ENCODE measurements at regions not wholly inside any gene's neighbourhood (a gene's known extent, or its start where the extent isn't known, plus 50 kb on each side); places are given as distances from the start of the nearest gene placed in this dataset.

DNA sequence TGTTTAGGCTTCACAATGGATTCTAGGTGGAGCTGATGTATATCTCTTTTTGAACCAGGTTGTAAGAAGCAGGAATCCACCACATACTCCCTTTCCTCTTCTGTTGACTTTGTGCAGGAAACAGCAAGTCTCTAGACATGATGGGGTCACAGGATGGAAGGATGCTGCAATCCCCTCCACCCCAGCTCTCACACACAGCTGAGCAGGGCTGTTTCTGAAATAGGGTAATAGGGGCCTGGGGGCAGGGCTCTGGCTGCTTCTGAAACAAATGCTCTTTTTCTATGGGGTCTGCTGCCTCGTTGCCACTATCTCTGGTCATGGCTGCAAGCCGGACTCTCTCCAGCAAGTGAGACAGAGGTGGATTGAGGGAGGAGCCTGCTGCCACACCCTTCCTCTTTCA is 148.9 kb downstream of the SOX11 start:
- no peak for DNase-seq (ENCODE audit: low read depth)

- no peak for DNase-seq (ENCODE audit: low read depth)
Measured at GRCh38 chr2:5842326-5842725, 150.1 kb downstream of the SOX11 start.

DNA sequence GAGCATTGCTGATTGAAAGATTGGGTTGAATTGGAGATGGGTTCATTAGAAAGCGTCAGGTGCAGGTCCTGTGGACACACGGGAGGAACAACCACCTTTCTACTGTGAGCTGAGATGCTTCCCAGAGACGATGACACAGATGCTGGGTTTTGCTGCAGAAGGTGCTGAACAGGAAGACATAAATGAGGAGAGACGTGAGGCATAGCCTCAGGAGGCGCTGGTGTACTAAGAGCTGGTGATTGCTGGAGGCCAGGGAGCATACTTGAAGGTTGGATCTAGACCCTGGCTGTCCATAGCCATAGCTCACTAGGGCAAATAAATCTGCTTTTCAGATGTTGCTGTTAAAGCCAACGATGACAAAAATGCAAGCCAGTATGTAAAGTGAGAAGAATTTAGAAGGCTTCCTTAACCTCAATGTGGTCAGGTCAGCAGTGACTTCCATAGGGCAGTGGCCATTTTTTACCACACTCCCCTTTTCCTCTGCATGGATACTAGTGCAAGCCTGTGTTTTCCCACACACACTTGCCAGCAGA is 153.7 kb downstream of the SOX11 start:
- DNase-seq (ENCODE audit: low read depth): no peak

DNA sequence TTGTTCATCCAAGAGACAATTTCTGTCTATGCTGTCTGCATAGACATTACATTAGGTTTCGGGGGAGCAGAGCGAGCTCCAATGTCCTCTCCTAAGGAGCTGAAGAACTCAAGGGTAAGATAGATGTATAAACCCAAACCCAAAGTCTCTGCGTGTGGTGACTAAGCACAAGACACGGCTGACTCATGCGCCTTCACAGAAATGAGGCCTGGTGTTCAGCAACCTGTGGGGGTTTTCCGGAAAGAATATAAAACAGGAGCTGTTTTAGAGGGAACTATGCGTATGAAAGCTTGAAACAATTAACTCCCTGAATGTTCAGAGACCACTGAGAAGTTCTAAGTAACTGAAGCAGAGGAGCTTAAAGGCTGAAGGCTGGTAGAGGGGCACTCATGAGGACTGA is 154.7 kb downstream of the SOX11 start:
- DNase-seq (ENCODE audit: low read depth): no peak

DNA sequence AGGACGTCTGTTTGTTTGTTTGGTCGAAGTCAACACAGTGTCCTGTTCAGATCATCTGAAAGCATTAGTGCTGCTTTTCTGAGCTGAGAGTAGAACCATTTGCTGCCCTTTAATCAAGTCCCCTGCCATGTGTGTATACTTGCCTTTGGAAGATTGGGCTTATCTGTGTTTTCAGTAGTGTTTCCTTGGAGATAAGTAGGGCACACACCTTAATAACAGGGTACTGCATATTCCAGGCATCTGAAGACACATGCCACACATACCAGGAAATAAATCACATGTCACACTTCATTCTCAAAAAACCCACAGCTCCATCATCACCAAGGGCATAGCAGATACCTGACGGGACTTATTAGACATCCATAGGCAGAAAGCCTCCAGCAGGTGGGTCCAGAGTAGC is 157.4 kb downstream of the SOX11 start:
- no peak for DNase-seq (ENCODE audit: low read depth)

- DNase-seq (ENCODE audit: low read depth): no peak
Measured at GRCh38 chr2:5851410-5851809, 159.2 kb downstream of the SOX11 start.

- no peak for DNase-seq (ENCODE audit: low read depth)
Measured at GRCh38 chr2:5854797-5855196, 162.6 kb downstream of the SOX11 start.

GRCh38 chr2:5867056-5867455 is 174.9 kb downstream of the SOX11 start:
- no peak for DNase-seq (ENCODE audit: low read depth)

DNA sequence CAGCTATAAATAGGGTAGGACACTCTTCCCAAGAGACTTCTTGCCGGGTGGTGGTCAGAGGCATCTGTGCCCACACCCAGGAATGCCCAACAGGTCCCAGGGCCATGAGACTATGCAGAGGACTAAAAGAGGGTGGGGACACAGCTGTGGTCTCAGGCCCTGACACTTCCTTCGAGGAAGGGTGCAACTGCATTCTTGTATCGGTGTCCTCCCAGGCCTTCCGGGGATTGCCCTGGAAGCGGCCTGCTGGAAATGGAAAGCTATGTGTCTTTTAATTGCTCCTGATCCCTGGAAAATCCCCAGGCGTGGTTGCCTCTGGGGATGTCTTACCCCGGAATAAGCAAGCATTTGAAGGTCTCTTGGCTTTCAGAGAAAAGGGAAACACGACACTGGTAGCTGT is 176.7 kb downstream of the SOX11 start:
- DNase-seq (ENCODE audit: low read depth): no peak

- no peak for DNase-seq (ENCODE audit: low read depth)
Measured at GRCh38 chr2:5869936-5870335, 177.8 kb downstream of the SOX11 start.

DNA sequence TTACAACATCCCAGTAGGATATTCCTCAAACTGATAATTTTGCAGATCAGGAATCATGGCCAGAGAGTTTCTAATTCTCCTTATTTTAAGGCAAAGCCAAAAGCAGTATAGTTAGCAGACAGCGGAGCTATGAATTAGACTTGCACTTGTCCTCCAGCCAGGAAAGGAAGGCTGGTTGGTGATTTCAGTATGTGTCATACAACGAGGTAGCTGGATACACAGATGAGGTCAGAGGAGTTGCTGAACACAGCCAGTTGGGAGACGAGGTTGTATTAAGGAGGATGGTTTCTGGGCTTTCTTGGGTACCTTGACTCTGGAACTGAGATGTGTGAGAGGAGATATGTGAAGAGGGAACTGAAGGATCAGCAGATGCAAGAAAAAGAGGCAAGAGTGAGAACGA is 185.2 kb downstream of the SOX11 start:
- DNase-seq (ENCODE audit: low read depth): no peak

DNA sequence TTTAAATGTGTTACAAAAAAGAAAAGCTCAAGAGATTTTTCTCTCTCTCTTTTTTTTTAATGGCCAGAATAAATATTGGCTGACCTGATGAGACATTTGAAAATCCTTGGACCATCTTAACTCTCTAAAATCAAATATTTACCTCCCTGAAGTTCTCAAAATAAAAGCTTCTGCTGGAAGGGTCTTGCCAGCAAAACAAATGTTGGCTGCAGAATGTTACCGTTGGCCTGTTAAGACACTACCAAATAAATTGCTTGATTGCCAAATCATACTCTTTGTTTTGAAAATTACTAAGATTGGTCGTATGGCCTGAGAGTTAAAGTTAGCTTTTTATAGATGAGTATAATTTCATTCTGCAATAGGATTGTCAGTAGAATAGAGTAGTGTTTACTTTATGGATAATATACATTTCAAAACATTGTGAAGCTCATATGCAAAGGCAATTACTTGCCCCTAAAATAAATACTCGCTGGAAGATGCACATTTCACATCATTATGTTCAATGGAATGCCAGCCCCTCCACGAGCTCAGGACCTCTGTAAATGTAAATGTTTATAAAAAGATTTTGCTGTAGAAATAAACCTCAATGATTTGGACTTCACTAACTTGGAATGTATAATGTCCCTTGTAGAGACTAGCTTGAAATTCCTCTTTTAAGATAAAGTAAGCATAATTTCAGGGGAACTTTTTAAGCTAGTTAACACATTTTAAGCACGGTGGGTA is 193.4 kb downstream of the SOX11 start:
- no peak for DNase-seq (ENCODE audit: low read depth)

DNA sequence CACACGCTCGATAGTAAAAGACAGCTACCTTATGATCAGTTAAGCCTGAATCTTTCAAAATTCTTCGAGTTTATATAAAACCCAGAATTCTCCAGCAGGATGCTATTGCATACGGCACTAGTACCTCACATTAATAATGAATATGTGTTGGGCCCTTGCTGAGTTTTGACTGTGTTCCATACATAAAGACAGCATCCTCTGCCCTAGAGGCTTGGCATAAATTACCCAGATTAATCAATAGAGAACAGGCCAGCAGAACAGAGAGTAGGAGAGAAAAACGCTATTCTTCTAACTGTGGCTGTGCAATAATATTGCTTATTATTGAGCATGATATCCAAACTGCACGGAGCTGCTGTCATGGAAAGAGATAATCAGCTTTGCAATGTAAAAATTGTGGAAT is 194.3 kb downstream of the SOX11 start:
- no peak for DNase-seq (ENCODE audit: low read depth)

DNA sequence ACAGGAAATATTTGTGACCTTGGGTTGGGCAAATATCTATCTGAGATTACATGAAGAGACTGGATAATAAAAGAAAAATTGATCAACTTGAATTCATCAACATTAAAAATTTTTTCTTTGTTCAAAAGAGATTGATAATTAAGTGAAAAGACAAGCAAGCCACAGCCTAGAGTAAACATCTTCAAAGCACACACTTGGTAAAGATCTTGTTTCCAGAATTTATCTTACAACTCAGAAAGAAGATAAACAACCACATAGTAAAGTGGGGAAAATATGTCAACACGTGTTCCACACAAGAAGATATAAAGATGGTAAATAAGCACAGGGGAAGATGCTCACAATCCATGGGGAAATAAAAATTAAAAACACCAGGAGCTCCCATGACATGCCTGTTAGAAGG is 195.9 kb downstream of the SOX11 start:
- DNase-seq (ENCODE audit: low read depth): no peak

- DNase-seq (ENCODE audit: low read depth): no peak
Measured at GRCh38 chr2:5889519-5889918, 197.3 kb downstream of the SOX11 start.

- no peak for DNase-seq (ENCODE audit: low read depth)
Measured at GRCh38 chr2:5894355-5894754, 202.2 kb downstream of the SOX11 start.

DNA sequence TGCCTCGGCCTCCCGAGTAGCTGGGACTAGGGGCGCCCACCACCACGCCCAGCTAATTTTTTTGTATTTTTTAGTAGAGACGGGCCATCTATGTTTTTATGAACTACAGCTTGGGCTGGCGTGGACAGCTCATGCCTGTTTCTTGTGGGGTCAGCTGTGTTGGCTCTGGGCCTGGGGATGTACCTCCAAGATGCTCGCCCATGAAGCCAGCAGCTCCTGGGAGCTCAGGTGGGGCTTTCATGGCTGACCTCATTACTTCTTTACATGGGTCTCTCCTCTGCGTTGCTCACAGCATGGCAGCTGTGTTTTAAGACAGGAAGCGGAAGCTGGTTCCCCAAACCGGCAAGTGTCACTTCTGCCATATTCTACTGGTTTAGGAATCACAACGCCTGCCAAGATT is 203.1 kb downstream of the SOX11 start:
- no peak for DNase-seq (ENCODE audit: low read depth)

DNA sequence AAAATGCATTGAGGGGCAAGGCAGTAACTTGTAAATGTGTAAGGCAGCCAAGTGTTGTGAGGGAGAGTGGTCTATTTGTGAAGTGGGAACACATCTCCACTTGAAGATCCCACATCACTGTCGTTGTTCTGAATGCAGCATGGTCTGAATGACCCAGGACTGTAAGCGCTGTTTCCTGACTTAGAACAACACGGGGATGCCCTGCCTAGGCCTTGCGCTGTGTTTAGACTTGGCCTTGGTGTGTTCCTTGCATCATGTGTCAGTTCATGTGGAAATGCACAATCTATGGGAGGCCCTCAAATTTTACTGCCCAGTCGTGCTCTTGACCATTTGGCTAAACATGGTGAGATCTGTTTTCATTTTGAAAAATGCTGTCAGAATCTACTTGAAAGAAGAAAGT is 205.1 kb downstream of the SOX11 start:
- DNase-seq (ENCODE audit: low read depth): no peak

GRCh38 chr2:5898667-5899066 is 206.5 kb downstream of the SOX11 start:
- DNase-seq (ENCODE audit: low read depth): no peak

DNA sequence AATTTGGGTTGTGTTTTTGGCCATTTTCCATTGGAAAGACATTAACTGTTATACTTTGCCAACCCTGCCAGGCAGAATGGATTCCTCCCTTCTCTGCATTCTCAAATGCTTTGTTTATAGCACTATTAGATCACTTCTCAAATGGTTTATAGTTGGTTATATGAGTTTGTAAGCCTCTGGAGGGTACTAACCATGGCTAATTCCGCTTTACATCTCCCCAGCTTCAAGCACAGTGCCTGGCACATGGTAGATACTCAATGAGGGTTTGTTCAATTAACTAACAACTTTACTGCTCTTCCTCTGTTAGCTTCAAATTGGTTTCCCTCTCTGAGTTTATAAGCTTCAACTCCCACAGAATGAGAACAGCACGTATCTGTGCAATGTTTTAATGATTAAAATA is 213.5 kb downstream of the SOX11 start:
- no peak for DNase-seq (ENCODE audit: low read depth)

GRCh38 chr2:5908071-5908470 is 215.9 kb downstream of the SOX11 start:
- no peak for DNase-seq (ENCODE audit: low read depth)

- no peak for DNase-seq (ENCODE audit: low read depth)
Measured at GRCh38 chr2:5911718-5912117, 219.5 kb downstream of the SOX11 start.

DNA sequence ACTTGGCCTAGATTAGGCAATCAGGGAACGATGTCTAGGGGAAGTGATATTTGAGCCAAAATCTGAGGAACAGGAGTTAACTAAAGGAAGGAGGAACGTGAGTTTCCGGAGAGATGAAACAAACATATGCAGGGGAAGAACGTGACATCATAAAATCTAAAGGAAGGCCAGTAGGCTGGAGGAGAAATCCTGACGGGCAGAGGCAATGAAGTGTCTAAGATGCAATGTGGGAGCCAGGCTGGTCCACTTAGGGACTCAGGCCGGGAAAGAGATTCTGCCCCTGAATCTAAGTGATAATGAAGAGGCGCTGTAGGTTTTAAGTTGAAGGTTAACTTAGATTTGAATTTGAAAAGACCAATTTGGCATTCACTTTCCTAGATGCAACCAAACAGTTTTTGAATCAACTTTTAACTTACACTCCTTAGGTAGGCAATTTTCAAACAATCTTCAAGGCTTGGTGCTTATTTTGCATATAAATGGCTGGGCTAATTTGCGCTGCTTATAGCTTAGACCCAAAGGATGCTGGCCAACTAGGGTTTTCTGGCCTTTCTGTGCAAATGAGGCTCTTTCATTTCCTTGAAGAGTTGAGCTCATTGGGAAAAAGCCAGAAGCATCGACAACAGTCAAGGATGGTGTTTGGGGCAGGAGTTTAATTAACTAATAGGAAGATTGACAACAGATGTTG is 221.7 kb downstream of the SOX11 start:
- no peak for DNase-seq (ENCODE audit: low read depth)
